Neural progenitor cell (in vitro differentiated cells): ENCODE measurements at regions not wholly inside any gene's neighbourhood (a gene's known extent, or its start where the extent isn't known, plus 50 kb on each side); places are given as distances from the start of the nearest gene placed in this dataset.

ENCODE experiments used
- DNase-seq: peaks from one replicate; pipeline ENCODE4 v3.0.0-alpha.2; 2016; ENCODE audit warnings: low spot score
- H2AFZ ChIP-seq: fragments of 200-600 bp; sonication (generic); replicated peaks from 2 replicates; pipeline ENCODE4 v1.6.1; 2016; ENCODE audit warnings: antibody characterized with exemption
- H3F3A ChIP-seq: fragments of 200-600 bp; sonication (generic); 2 replicates; pipeline ENCODE4 v1.6.1; 2016; ENCODE audit warnings: antibody characterized with exemption, low read depth
- H3K27ac ChIP-seq: fragments of 200-600 bp; sonication (generic); 2 replicates; pipeline ENCODE4 v1.5.1; 2016; ENCODE audit warnings: mild to moderate bottlenecking
- H3K27me3 ChIP-seq: fragments of 200-600 bp; sonication (generic); 2 replicates; pipeline ENCODE4 v1.6.1; 2016; ENCODE audit warnings: mild to moderate bottlenecking, moderate library complexity
- H3K36me3 ChIP-seq: fragments of 200-600 bp; sonication (generic); 2 replicates; pipeline ENCODE4 v1.5.1; 2016
- H3K4me1 ChIP-seq: fragments of 200-600 bp; sonication (generic); 2 replicates; pipeline ENCODE4 v1.6.1; 2016; ENCODE audit warnings: mixed run types
- H3K4me2 ChIP-seq: fragments of 200-600 bp; sonication (generic); 2 replicates; pipeline ENCODE4 v1.6.1; 2016
- H3K4me3 ChIP-seq: fragments of 200-600 bp; sonication (generic); 2 replicates; pipeline ENCODE4 v1.5.1; 2016
- H3K79me2 ChIP-seq: fragments of 200-600 bp; sonication (generic); 2 replicates; pipeline ENCODE4 v1.6.1; 2016; ENCODE audit warnings: low read depth
- H3K9ac ChIP-seq: fragments of 200-600 bp; sonication (generic); 2 replicates; pipeline ENCODE4 v1.6.1; 2016
- H3K9me3 ChIP-seq: fragments of 200-600 bp; sonication (generic); 2 replicates; pipeline ENCODE4 v1.5.1; 2016; ENCODE audit warnings: low read depth
- H4K20me1 ChIP-seq: fragments of 200-600 bp; sonication (generic); 2 replicates; pipeline ENCODE4 v1.6.1; 2016; ENCODE audit warnings: low read depth
- H3K27ac Mint-ChIP-seq: 3 replicates; pipeline ENCODE4 v1.8.0; 2021; ENCODE audit warnings: mixed read lengths
- H3K27me3 Mint-ChIP-seq: 2 replicates; pipeline ENCODE4 v1.8.0; 2022; ENCODE audit warnings: low read depth, mild to moderate bottlenecking, inconsistent platforms, moderate library complexity, mixed read lengths; ENCODE audit not compliant: insufficient read depth
- H3K36me3 Mint-ChIP-seq: 3 replicates; pipeline ENCODE4 v1.8.0; 2021; ENCODE audit warnings: mixed read lengths
- H3K4me1 Mint-ChIP-seq: 3 replicates; pipeline ENCODE4 v1.8.0; 2021; ENCODE audit warnings: mixed read lengths
- H3K4me3 Mint-ChIP-seq: 3 replicates; pipeline ENCODE4 v1.8.0; 2021; ENCODE audit warnings: mild to moderate bottlenecking, moderate library complexity, mixed read lengths
- H3K9me3 Mint-ChIP-seq: 3 replicates; pipeline ENCODE4 v1.8.0; 2020; ENCODE audit warnings: mixed read lengths
- CTCF ChIP-seq: fragments of 200-600 bp; sonication (generic); IDR thresholded peaks from 2 replicates; pipeline ENCODE4 v1.5.1; 2017; ENCODE audit warnings: antibody characterized with exemption, mild to moderate bottlenecking
- EZH2 ChIP-seq: fragments of 200-600 bp; sonication (generic); IDR thresholded peaks from 2 replicates; pipeline ENCODE4 v1.6.1; 2017; ENCODE audit warnings: antibody characterized with exemption, mild to moderate bottlenecking, moderate library complexity
- EZH2phosphoT487 ChIP-seq: fragments of 200-600 bp; sonication (generic); IDR thresholded peaks from 2 replicates; pipeline ENCODE4 v1.6.1; 2017; ENCODE audit warnings: antibody characterized with exemption

- no peaks in the 10 kb centered on the region for H3K4me1 ChIP-seq
- Mint-ChIP-seq H3K27ac (no peak overlapping the region), H3K27me3 (no peaks in the 10 kb centered on the region), H3K36me3 (no peaks in the 10 kb centered on the region), H3K4me1 (no peaks in the 10 kb centered on the region), H3K4me3 (no peak overlapping the region), H3K9me3 (no peaks in the 10 kb centered on the region)
- H3K4me2 ChIP-seq, result no peak overlapping the region
- H3K36me3 ChIP-seq, result no peaks in the 10 kb centered on the region
- H3K79me2 ChIP-seq, result no peaks in the 10 kb centered on the region
- no peak overlapping the region for H2AFZ ChIP-seq
- no peaks in the 10 kb centered on the region for H4K20me1 ChIP-seq
- H3K9ac ChIP-seq, result no peak overlapping the region
- no peak overlapping the region for H3K27ac ChIP-seq
- TF ChIP-seq CTCF (no peak), EZH2 (no peak), EZH2phosphoT487 (no peak)
- no peaks in the 10 kb centered on the region for H3K27me3 ChIP-seq
- no peak overlapping the region for H3K4me3 ChIP-seq
- no peak for DNase-seq
- no peaks in the 10 kb centered on the region for H3K9me3 ChIP-seq
- no peaks in the 10 kb centered on the region for H3F3A ChIP-seq
These were observed 298.7 kb upstream of the RGMB start for GRCh38 chr5:98474782-98475181.

GRCh38 chr5:98482321-98483300 lies 290.9 kb upstream of the RGMB start:
- no peaks in the 10 kb centered on the region for H3F3A ChIP-seq
- TF ChIP-seq CTCF (no peak), EZH2 (no peak), EZH2phosphoT487 (no peak)
- H3K36me3 ChIP-seq, result no peaks in the 10 kb centered on the region
- no peak overlapping the region for H3K27ac ChIP-seq
- no peaks in the 10 kb centered on the region for H3K27me3 ChIP-seq
- H3K79me2 ChIP-seq, result no peaks in the 10 kb centered on the region
- H2AFZ ChIP-seq, result no peak overlapping the region
- Mint-ChIP-seq H3K27ac (no peak overlapping the region), H3K4me3 (no peak overlapping the region), H3K27me3 (no peaks in the 10 kb centered on the region), H3K4me1 (peaks cover 4% of the 10 kb centered on the region), H3K36me3 (no peaks in the 10 kb centered on the region), H3K9me3 (peaks cover 4% of the 10 kb centered on the region)
- DNase-seq, result no peak
- H4K20me1 ChIP-seq, result no peaks in the 10 kb centered on the region
- H3K4me3 ChIP-seq, result no peak overlapping the region
- H3K9me3 ChIP-seq, result no peaks in the 10 kb centered on the region
- no peak overlapping the region for H3K9ac ChIP-seq
- no peaks in the 10 kb centered on the region for H3K4me1 ChIP-seq
- H3K4me2 ChIP-seq, result no peak overlapping the region

- peaks cover 7% of the 10 kb centered on the region for H3K9me3 Mint-ChIP-seq
These were observed 290.2 kb upstream of the RGMB start for GRCh38 chr5:98483301-98483685.

More at GRCh38 chr5:98483301-98483685, 290.2 kb upstream of the RGMB start:
- H3K36me3 Mint-ChIP-seq, result no peaks in the 10 kb centered on the region
- H3K79me2 ChIP-seq, result no peaks in the 10 kb centered on the region
- no peak overlapping the region for H2AFZ ChIP-seq
- no peak overlapping the region for H3K27ac Mint-ChIP-seq
- H3K4me3 ChIP-seq, result no peak overlapping the region
- no peaks in the 10 kb centered on the region for H3K9me3 ChIP-seq
- no peaks in the 10 kb centered on the region for H3K27me3 Mint-ChIP-seq
- TF ChIP-seq CTCF (no peak), EZH2phosphoT487 (no peak), EZH2 (no peak)
- no peaks in the 10 kb centered on the region for H3K27me3 ChIP-seq
- no peak overlapping the region for H3K4me3 Mint-ChIP-seq
- H3K9ac ChIP-seq, result no peak overlapping the region
- H3K27ac ChIP-seq, result no peak overlapping the region
- no peak for DNase-seq
- no peaks in the 10 kb centered on the region for H3K4me1 ChIP-seq
- no peak overlapping the region for H3K4me2 ChIP-seq
- no peaks in the 10 kb centered on the region for H4K20me1 ChIP-seq
- no peaks in the 10 kb centered on the region for H3F3A ChIP-seq
- H3K36me3 ChIP-seq, result no peaks in the 10 kb centered on the region
- peaks cover 4% of the 10 kb centered on the region for H3K4me1 Mint-ChIP-seq
